GM18858 (cell line): ENCODE measurements at regions not wholly inside any gene's neighbourhood (a gene's known extent, or its start where the extent isn't known, plus 50 kb on each side); places are given as distances from the start of the nearest gene placed in this dataset.
"Not testable (repeated sequence)": the region's sequence is repeated elsewhere in the genome, so short reads cannot be mapped to it uniquely, and the experiment has no call there.

Experiments used
- ATAC-seq: cut with Tn5 transposase; IDR thresholded peaks from one replicate; pipeline ENCODE4 v1.9.1; 2021; ENCODE audit not compliant: unreplicated experiment

DNA sequence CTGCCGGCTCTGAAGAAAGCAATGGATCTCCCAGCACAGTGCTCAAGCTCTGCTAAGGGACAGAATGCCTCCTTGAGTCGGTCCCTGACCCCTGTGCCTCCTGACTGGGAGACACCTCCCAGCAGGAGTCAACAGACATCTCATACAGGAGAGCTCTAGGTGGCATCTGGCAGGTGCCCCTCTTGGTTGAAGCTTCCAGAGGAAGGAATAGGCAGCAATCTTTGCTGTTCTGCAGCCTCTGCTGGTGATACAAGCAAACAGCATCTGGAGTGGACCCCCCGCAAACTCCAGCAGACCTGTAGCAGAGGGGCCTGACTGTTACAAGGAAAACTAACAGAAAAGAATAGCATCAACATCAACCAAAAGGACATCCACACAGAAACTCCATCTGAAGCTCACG is 123.9 kb upstream of the GCFC2 start:
- ATAC-seq: not testable (repeated sequence)

- ATAC-seq: no peak
Observed at GRCh38 chr2:75833386-75833785, 122.7 kb upstream of the GCFC2 start.

GRCh38 chr2:75828826-75829225 is 118.1 kb upstream of the GCFC2 start:
- ATAC-seq: no peak

- not testable (repeated sequence) for ATAC-seq
Observed at GRCh38 chr2:75823515-75823914, 112.8 kb upstream of the GCFC2 start.

DNA sequence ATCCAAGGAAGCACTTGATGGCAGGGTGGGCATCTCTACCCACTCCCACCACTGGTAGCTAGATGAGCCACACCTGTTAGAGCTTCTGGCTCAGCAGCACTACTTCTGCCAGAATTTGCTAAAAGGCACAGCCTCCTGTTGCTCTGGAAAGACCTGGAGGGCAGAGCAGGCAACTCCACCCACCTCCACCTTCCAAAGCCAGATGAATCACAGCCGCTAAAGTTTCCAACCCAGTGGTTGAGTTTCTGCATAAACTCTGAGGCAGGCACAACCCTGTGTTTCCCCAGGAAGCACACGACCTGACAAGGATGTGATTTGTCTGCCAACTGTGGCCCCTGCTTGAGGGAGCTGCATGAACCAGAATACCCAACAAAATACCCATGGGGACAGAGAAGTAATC is 111.6 kb upstream of the GCFC2 start:
- ATAC-seq: no peak

- ATAC-seq: peak; percentile 93
Observed at GRCh38 chr2:75820693-75821092, 110.0 kb upstream of the GCFC2 start.

DNA sequence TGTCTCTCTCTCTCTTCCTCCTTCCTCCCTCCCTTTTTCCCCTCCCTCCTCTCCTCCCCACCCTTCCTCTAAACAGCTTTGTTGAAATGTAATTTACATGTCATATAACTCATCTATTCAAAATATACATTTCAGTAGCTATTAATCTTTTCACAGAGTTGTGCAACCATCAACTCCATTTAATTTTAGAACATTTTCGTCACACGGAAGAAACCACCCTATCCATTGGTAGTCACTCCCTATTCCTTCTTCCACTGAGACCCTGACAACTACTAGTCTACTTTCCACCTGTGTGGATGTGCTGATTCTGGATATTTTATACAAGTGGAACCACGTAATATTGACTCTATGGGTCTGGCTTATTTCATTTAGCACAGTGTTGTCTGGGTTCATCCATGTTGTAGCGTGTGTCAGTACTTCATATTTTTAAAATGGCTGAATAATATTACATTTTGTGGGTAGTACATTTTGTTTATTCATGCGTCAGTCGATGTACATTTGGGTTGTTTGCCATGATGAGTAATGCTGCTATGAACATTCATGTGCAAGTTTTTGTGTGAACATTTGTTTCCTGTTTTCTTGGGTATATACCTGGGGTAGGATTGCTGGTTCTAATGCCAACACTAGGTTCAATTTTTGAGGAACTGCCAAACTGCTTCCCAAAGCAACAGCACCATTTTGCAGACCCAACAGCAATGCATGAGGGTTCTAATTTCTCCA is 100.1 kb upstream of the GCFC2 start:
- no peak for ATAC-seq

DNA sequence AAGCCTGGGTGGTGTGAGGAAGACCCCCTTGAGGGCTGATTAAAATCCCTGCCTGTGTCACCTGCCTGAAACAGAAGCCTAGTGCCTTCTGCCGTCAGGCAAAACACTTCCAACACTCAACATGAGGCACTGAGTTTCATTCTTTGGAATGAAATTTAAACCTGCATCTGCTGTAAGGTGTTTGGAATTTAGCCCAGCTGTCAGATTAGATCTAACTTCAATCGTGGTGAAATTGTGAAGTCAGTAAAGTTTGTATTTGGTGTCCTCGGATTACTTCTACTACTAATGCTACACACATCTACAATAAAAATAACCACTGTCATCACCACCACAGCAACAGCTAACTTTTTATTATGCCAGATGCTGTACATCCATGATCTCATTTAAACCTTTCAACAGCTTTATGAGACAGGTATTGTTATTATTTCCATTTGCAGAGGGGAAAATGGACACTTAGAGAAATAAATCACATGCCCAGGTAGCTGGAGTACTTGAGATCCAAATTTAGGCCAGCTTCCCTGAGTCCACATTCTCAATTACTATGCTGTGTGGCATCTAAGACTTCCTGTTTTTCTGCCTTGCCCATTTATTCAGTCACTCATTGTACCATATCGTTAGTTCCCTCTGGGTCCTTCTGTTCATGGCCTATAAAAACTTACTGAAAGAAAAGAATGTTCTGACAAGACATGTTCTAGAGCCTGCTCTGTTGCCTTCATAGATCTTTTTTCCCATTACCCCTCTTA is 98.2 kb upstream of the GCFC2 start:
- ATAC-seq: no peak

DNA sequence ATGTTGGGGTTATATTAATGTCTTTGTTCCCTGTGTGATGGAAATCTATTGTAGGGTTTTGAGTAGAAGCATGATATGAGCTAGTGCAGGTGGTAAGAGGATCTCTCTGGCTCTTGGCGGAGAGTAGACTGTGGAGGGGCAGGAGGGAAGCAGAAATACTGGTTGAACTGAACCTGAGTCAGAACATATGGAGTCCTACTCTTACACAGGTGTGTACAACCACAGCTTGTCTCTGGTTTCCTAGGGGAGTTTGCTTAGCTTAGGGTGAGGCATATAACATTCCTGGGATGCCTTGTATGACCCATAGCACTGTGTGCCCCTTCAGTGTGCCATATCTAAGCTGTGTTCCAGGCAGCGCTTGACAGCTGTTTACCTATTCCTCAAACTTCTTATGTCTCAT is 97.3 kb upstream of the GCFC2 start:
- ATAC-seq: no peak

DNA sequence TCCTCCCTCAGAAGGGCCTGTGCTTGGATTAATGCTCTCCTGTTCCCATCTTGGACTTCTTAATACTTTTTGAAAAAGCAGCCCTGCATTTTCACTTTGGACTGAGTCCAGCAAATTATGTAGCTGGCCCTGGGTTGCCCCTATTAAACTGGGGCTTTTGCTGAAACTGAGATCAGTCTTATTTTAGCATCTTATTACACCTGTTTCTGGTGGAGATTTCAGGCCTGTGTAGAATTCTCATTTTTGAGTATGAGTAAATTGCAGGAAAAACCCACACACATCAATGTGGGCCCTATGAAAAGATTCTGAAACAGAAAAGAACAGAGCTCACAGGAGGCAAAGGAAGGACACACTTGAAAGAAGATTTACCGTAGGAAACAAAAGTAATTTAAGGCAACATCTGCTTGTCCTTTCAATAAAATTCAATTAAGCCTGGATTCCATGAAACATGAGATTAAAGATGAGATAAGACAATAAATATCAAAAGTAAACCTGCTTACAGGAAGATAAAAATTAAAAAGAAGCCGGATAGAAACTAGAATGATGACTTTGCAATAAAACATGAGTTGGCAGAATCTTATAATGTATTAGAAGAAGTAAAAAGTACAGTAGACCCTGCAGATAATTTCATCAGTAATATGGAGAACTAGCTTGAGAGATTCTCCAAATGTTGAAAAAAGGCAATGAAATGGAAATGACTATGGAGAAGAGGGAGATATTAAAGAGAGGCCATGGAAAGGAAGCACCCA is 90.7 kb upstream of the GCFC2 start:
- peak; percentile 41 for ATAC-seq

GRCh38 chr2:75800456-75800855 is 89.7 kb upstream of the GCFC2 start:
- ATAC-seq: peak; percentile 85

- peak; percentile 26 for ATAC-seq
Observed at GRCh38 chr2:75799859-75800258, 89.1 kb upstream of the GCFC2 start.

DNA sequence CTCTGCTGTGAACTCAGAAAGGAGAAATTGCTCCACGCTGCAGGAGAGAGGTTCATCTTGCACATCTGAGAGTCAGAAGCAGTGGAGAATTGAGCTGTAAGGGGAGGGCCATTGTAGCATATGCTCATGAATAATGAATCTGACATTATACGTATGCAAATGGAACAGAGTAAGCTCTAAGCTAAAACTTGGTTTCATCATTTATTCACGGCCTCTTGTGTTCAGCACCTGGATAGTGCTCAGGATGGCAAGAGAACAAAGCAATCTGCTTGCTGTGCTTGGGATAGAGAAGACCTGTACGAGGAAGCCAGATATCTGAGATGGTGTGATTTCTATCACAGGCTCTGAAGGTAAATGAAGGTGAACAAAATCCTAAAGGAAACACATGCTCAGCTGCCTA is 87.9 kb upstream of the GCFC2 start:
- no peak for ATAC-seq

- ATAC-seq: no peak
Observed at GRCh38 chr2:75792996-75793395, 82.3 kb upstream of the GCFC2 start.

GRCh38 chr2:75792146-75792545 is 81.4 kb upstream of the GCFC2 start:
- no peak for ATAC-seq

- ATAC-seq: peak; percentile 41
Observed at GRCh38 chr2:75790814-75791467, 80.2 kb upstream of the GCFC2 start.

- peak; percentile 2 for ATAC-seq
Observed at GRCh38 chr2:75790121-75790813, 79.6 kb upstream of the GCFC2 start.

- no peak for ATAC-seq
Observed at GRCh38 chr2:75788902-75789301, 78.2 kb upstream of the GCFC2 start.

DNA sequence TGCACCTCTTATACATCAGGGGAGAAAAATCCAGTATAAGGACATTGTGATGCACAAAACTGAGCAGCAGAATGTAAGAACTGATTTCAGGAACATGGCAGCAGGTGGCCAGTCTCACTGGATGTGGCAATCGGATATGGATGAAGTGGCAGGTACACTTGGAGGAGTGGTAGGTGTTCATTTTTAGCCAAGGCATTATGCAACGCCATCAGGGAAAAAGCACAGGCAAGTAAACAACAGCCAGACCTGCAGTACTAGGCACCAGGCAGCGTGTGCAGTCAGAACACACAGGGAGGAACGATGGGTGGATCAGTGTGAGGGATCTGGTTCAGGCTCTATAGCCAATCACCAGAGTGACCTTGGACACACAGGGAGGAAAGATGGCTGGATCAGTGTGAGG is 77.4 kb upstream of the GCFC2 start:
- ATAC-seq: no peak

- ATAC-seq: peak; percentile 71
Observed at GRCh38 chr2:75787532-75788132, 76.9 kb upstream of the GCFC2 start.
